Neuronal stem cell (in vitro differentiated cells): ENCODE measurements at regions not wholly inside any gene's neighbourhood (a gene's known extent, or its start where the extent isn't known, plus 50 kb on each side); places are given as distances from the start of the nearest gene placed in this dataset.
A peak's percentile ranks its signal among the peaks of the same experiment; 100 is the strongest.

Experiments
- DNase-seq: peaks from one replicate; pipeline ENCODE4 v3.0.0-alpha.2; 2013; ENCODE audit warnings: low spot score
- H2AFZ ChIP-seq: one replicate; pipeline ENCODE4 v1.6.1; 2013; ENCODE audit warnings: mild to moderate bottlenecking, low read length, inconsistent platforms
- H2AK5ac ChIP-seq: 2 replicates; pipeline ENCODE4 v1.6.1; 2013; ENCODE audit warnings: low read depth, mild to moderate bottlenecking, inconsistent platforms, low read length, moderate library complexity, mixed read lengths
- H2BK120ac ChIP-seq: 2 replicates; pipeline ENCODE4 v1.6.1; 2013; ENCODE audit warnings: low read depth, mild to moderate bottlenecking, inconsistent platforms, low read length, moderate library complexity, mixed read lengths
- H2BK12ac ChIP-seq: one replicate; pipeline ENCODE4 v1.6.1; 2013; ENCODE audit warnings: low read length, inconsistent platforms
- H2BK15ac ChIP-seq: 2 replicates; pipeline ENCODE4 v1.6.1; 2013; ENCODE audit warnings: mild to moderate bottlenecking, low read length, inconsistent platforms, mixed read lengths
- H2BK5ac ChIP-seq: one replicate; pipeline ENCODE4 v1.6.1; 2013; ENCODE audit warnings: inconsistent platforms, mild to moderate bottlenecking, low read length, moderate library complexity
- H3K14ac ChIP-seq: one replicate; pipeline ENCODE4 v1.6.1; 2013; ENCODE audit warnings: low read length, inconsistent platforms
- H3K18ac ChIP-seq: 2 replicates; pipeline ENCODE4 v1.6.1; 2013; ENCODE audit warnings: low read length, inconsistent platforms
- H3K23ac ChIP-seq: 2 replicates; pipeline ENCODE4 v1.6.1; 2013; ENCODE audit warnings: low read depth, mild to moderate bottlenecking, mixed read lengths, low read length, inconsistent platforms; ENCODE audit not compliant: poor library complexity
- H3K27ac ChIP-seq: replicated peaks from 3 replicates; pipeline ENCODE4 v1.5.1; 2013; ENCODE audit warnings: low read length, inconsistent platforms
- H3K27me3 ChIP-seq, 3 experiments: 2 replicates each; pipeline ENCODE4 v1.6.1; 2013; ENCODE audit warnings: low read length in 3 of 3, mild to moderate bottlenecking in 2 of 3, inconsistent platforms in 1 of 3, low read depth in 1 of 3, mixed read lengths in 1 of 3, moderate library complexity in 1 of 3; ENCODE audit not compliant: control insufficient read depth in 3 of 3, insufficient read depth in 3 of 3
- H3K36me3 ChIP-seq, 2 donors: replicated peaks in 1 of 2; 2 replicates each; pipeline ENCODE4 v1.6.1; 2013; ENCODE audit warnings: low read length in 2 of 2; ENCODE audit not compliant: control insufficient read depth in 2 of 2, insufficient read depth in 2 of 2
- H3K4ac ChIP-seq: 2 replicates; pipeline ENCODE4 v1.6.1; 2013; ENCODE audit warnings: inconsistent platforms, mild to moderate bottlenecking, low read length, moderate library complexity
- H3K4me1 ChIP-seq, 2 donors: 1 replicate in 1 of 2; 2 replicates in 1 of 2; pipeline ENCODE4 v1.6.1; 2013; ENCODE audit warnings: low read length in 2 of 2, low read depth in 1 of 2; ENCODE audit not compliant: control insufficient read depth in 2 of 2, insufficient read depth in 1 of 2
- H3K4me2 ChIP-seq: one replicate; pipeline ENCODE4 v1.6.1; 2013; ENCODE audit warnings: mild to moderate bottlenecking, low read length, inconsistent platforms; ENCODE audit not compliant: insufficient read depth, poor library complexity, severe bottlenecking
- H3K4me3 ChIP-seq, 2 donors: 2 replicates each; pipeline ENCODE4 v1.5.1; 2013; ENCODE audit warnings: low read length in 2 of 2, mild to moderate bottlenecking in 2 of 2, inconsistent platforms in 1 of 2, moderate library complexity in 1 of 2
- H3K79me1 ChIP-seq: one replicate; pipeline ENCODE4 v1.6.1; 2013; ENCODE audit warnings: low read depth, mild to moderate bottlenecking, inconsistent platforms, low read length, moderate library complexity
- H3K9ac ChIP-seq: one replicate; pipeline ENCODE4 v1.6.1; 2013; ENCODE audit warnings: mild to moderate bottlenecking, low read depth, low read length, inconsistent platforms; ENCODE audit not compliant: poor library complexity
- H3K9me3 ChIP-seq, 2 donors: replicated peaks in 1 of 2; 2 replicates each; pipeline versions ENCODE3 to v1.6.1; 2013; ENCODE audit warnings: low read length in 2 of 2, mild to moderate bottlenecking in 2 of 2, inconsistent platforms in 1 of 2, low read depth in 1 of 2, mixed read lengths in 1 of 2, moderate library complexity in 1 of 2; ENCODE audit not compliant: control insufficient read depth in 2 of 2, insufficient read depth in 1 of 2
- H4K8ac ChIP-seq: one replicate; pipeline ENCODE4 v1.6.1; 2013; ENCODE audit warnings: low read depth, mild to moderate bottlenecking, inconsistent platforms, low read length, moderate library complexity
- H4K91ac ChIP-seq: one replicate; pipeline ENCODE4 v1.6.1; 2013; ENCODE audit warnings: low read length, low read depth, mild to moderate bottlenecking, inconsistent platforms; ENCODE audit not compliant: poor library complexity
- WGBS, 2 donors: extraction: QIAGEN DNeasy Blood & Tissue Kit; methylation state at CpG; one replicate each; pipeline ENCODE4 v1.1.7; 2013; ENCODE audit warnings: missing lambda C conversion rate in 2 of 2, mixed read lengths in 1 of 2; ENCODE audit not compliant: insufficient read length in 2 of 2, insufficient replicate concordance in 1 of 2; ENCODE audit errors: extremely low coverage in 2 of 2; 5-methylcytosine and 5-hydroxymethylcytosine counted together

DNA sequence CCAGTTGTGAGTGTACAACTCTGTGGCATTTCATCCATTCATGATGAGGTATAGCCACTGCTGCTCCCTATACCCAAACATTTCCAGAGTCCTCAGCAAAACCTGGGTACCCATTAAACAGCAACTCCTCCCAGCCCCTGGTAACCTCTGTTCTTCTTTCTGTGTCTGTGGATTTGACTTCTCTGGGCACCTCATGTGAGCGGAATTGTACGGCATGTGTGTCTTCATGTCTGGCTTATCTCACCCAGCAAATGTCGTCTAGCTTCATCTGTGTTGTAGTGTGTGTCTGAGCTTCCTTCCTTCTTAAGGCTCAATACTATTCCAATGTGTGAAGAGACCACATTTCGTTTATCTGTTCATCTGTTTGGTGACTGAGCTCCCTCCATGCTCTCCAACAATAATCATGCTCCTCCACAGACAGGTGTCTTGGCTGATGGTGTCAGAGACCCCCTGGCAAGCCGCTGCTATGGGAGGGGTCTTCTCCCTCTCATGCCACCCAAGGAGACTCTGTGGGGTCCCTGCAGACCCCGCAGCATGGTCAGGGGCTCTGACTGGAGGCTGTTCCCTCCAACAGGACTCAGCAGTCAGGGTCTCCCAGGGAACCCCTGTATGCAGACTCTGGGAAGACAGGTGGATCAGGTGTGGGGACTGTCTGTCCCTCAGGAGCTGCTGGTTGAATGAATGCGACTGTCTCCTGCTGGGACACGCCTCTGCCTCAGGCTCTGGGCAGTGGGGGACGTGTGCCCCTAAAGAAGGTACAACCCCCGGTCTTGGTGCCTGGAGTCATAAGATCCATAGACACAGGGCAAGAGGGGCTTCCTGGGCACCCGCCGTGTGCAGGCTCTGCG lies 52.7 kb downstream of the SMIM38 start:
- Histone ChIP-seq H4K8ac (no peak overlapping the region), H3K27me3 (peaks cover 0 to 14% (median 0%) of the 10 kb centered on the region in 3 experiments), H3K23ac (no peak overlapping the region), H2BK5ac (no peak overlapping the region), H2BK120ac (no peak overlapping the region), H4K91ac (no peak overlapping the region), H3K27ac (no peak overlapping the region), H3K18ac (no peak overlapping the region), H3K4me1 (peaks cover 0 to 2% of the 10 kb centered on the region in 2 donors), H2BK15ac (peak overlapping the region; percentile 60), H3K9me3 (peaks cover 0 to 2% of the 10 kb centered on the region in 2 donors), H3K4ac (no peak overlapping the region), H2BK12ac (no peak overlapping the region), H3K36me3 (no peaks in the 10 kb centered on the region), H2AK5ac (peak overlapping the region; percentile 53), H2AFZ (no peak overlapping the region), H3K14ac (no peak overlapping the region), H3K79me1 (no peaks in the 10 kb centered on the region), H3K4me2 (no peak overlapping the region), H3K4me3 (no peak overlapping the region), H3K9ac (peak overlapping the region; percentile 38)
- WGBS, 2 donors = no CpG with 5 or more reads among the region's 13 CpGs
- DNase-seq = no peak

DNA sequence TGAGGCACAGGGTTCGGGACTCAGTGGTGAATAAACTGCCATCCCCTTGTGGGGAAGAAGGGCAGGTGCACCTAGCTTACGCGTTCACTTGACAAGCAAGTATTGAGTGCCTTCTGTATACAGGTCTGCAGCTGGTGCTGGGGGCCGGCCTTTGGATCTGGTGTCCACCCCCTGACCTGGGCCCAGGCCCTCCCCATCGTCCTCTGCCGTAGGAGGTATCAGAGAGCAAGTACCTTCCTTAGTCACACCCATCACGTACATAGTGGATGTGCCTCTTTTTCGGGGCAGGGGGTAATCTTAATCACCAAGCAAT lies 53.3 kb downstream of the SMIM38 start:
- H2AFZ ChIP-seq = no peak overlapping the region
- H3K18ac ChIP-seq = no peak overlapping the region
- H2BK120ac ChIP-seq = peak overlapping the region; percentile 38
- H2BK5ac ChIP-seq = peak overlapping the region; percentile 45
- peaks cover 0 to 2% of the 10 kb centered on the region in 2 donors for H3K9me3 ChIP-seq
- no peak overlapping the region for H3K27ac ChIP-seq
- no peak overlapping the region for H3K4me2 ChIP-seq
- no peak overlapping the region for H3K4ac ChIP-seq
- H3K27me3 ChIP-seq = peaks cover 0 to 14% (median 0%) of the 10 kb centered on the region in 3 experiments
- WGBS, 2 donors = no CpG with 5 or more reads among the region's 8 CpGs
- no peak overlapping the region for H2BK12ac ChIP-seq
- peak overlapping the region; percentile 91 for H2AK5ac ChIP-seq
- H3K79me1 ChIP-seq = no peaks in the 10 kb centered on the region
- H4K8ac ChIP-seq = no peak overlapping the region
- peak overlapping the region; percentile 38 for H3K9ac ChIP-seq
- H3K14ac ChIP-seq = no peak overlapping the region
- peaks cover 0 to 2% of the 10 kb centered on the region in 2 donors for H3K4me1 ChIP-seq
- no peak overlapping the region for H3K23ac ChIP-seq
- no peak overlapping the region for H3K4me3 ChIP-seq
- DNase-seq = no peak
- peak overlapping the region; percentile 60 for H2BK15ac ChIP-seq
- H4K91ac ChIP-seq = no peak overlapping the region
- no peaks in the 10 kb centered on the region for H3K36me3 ChIP-seq

DNA sequence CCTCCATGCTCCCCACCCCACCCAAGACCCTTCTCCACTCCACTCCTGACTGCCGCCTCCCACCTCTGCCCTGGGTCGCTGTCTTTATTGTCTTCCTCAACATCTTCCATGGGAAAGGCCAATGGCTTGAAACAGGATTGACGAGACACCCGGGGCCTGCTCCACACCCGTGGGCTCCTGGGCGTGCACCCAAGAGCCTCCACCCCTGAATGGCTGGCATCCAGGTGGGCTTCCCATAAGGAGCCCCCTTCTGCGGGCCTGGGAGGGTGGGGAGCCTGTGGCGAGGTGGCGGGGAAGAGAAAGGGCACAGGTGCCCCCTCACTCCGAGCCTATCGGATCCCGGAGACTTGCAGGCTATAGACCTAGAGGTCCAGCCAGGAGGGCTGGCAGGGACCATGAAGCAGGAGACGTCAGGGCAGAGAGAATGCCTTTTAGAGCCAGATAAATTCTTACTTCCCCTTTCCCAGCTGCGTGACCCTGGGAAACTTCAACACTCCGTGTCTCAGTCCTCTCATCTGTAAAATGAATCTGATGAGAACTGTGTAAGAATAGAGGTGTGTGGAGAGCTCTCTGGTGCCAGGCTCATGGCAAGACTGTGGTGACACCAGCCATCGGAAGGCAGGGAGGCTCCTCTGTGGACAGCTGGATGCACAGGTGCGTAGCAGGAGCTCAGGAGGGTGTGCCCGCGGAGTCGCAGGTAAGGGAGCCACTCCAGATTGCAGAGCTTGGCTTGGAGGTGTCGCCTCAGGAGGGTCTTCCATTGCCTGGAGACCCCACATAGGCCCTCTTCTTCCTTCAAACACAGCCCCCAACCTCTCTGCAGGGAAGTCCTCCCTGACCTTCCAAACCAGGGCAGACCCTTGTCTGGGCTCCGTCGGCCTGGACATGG lies 53.9 kb downstream of the SMIM38 start:
- no peak overlapping the region for H3K9ac ChIP-seq
- peak overlapping the region; percentile 38 for H2BK120ac ChIP-seq
- peaks cover 0 to 2% of the 10 kb centered on the region in 2 donors for H3K9me3 ChIP-seq
- peaks cover 0 to 2% of the 10 kb centered on the region in 2 donors for H3K4me1 ChIP-seq
- no peak overlapping the region for H3K4ac ChIP-seq
- H4K91ac ChIP-seq = no peak overlapping the region
- peak overlapping the region; percentile 45 for H2BK5ac ChIP-seq
- H2BK15ac ChIP-seq = peak overlapping the region; percentile 78
- peak overlapping the region; percentile 91 for H2AK5ac ChIP-seq
- H3K27ac ChIP-seq = no peak overlapping the region
- no peaks in the 10 kb centered on the region for H3K79me1 ChIP-seq
- DNase-seq = no peak
- no peak overlapping the region for H3K23ac ChIP-seq
- H3K4me3 ChIP-seq = no peak overlapping the region
- no peak overlapping the region for H4K8ac ChIP-seq
- peak overlapping the region; percentile 49 for H3K14ac ChIP-seq
- H2AFZ ChIP-seq = no peak overlapping the region
- H3K18ac ChIP-seq = peak overlapping the region; percentile 68
- peaks cover 0 to 11% (median 0%) of the 10 kb centered on the region in 3 experiments for H3K27me3 ChIP-seq
- no peaks in the 10 kb centered on the region for H3K36me3 ChIP-seq
- H2BK12ac ChIP-seq = peak overlapping the region; percentile 79
- no peak overlapping the region for H3K4me2 ChIP-seq
- no CpG with 5 or more reads among the region's 23 CpGs for WGBS, 2 donors
